Astrocyte (in vitro differentiated cells and primary cell): ENCODE measurements at regions not wholly inside any gene's neighbourhood (a gene's known extent, or its start where the extent isn't known, plus 50 kb on each side); places are given as distances from the start of the nearest gene placed in this dataset.

Source experiments
- DNase-seq: peaks from one replicate; pipeline ENCODE4 v3.0.0-alpha.2; 2010; ENCODE audit warnings: low read depth
- FAIRE-seq: peaks from 2 replicates; lab custom pipeline; 2011; peaks lifted over from hg19 to GRCh38; lab: Jason Lieb, UNC
- H2AFZ ChIP-seq: 2 replicates; pipeline ENCODE4 v1.6.0; 2012; ENCODE audit warnings: low read depth, low read length, inconsistent platforms
- H3K27ac ChIP-seq: 2 replicates; pipeline ENCODE4 v1.5.1; 2011; ENCODE audit warnings: low read depth, low read length, inconsistent platforms
- H3K27me3 ChIP-seq: 2 replicates; pipeline ENCODE4 v1.6.0; 2011; ENCODE audit warnings: low read length, inconsistent platforms; ENCODE audit not compliant: insufficient read depth
- H3K36me3 ChIP-seq: 2 replicates; pipeline ENCODE4 v1.5.1; 2011; ENCODE audit warnings: low read length, inconsistent platforms; ENCODE audit not compliant: insufficient read depth
- H3K4me1 ChIP-seq: 2 replicates; pipeline ENCODE4 v1.5.1; 2011; ENCODE audit warnings: low read length, inconsistent platforms; ENCODE audit not compliant: insufficient read depth
- H3K4me2 ChIP-seq: 2 replicates; pipeline ENCODE4 v1.6.0; 2012; ENCODE audit warnings: low read length, inconsistent platforms
- H3K4me3 ChIP-seq: 2 replicates; pipeline ENCODE4 v1.5.1; 2011; ENCODE audit warnings: low read depth, mild to moderate bottlenecking, low read length, inconsistent platforms; ENCODE audit not compliant: insufficient read depth
- H3K79me2 ChIP-seq: 2 replicates; pipeline ENCODE4 v1.6.0; 2012; ENCODE audit warnings: mild to moderate bottlenecking, low read length, inconsistent platforms; ENCODE audit not compliant: insufficient read depth
- H3K9ac ChIP-seq: 2 replicates; pipeline ENCODE4 v1.6.0; 2012; ENCODE audit warnings: mild to moderate bottlenecking, low read length, inconsistent platforms
- H3K9me3 ChIP-seq: 2 replicates; pipeline ENCODE4 v1.5.1; 2012; ENCODE audit warnings: low read depth, mild to moderate bottlenecking, low read length, inconsistent platforms; ENCODE audit not compliant: insufficient read depth
- H4K20me1 ChIP-seq: 2 replicates; pipeline ENCODE4 v1.6.0; 2012; ENCODE audit warnings: low read length, inconsistent platforms; ENCODE audit not compliant: insufficient read depth
- H3K27ac Mint-ChIP-seq: one replicate; pipeline ENCODE4 v1.8.0; 2021; ENCODE audit warnings: mild to moderate bottlenecking, mixed read lengths; ENCODE audit not compliant: unreplicated experiment
- H3K27me3 Mint-ChIP-seq: one replicate; pipeline ENCODE4 v1.8.0; 2021; ENCODE audit warnings: low read depth, mixed read lengths; ENCODE audit not compliant: unreplicated experiment
- H3K36me3 Mint-ChIP-seq: one replicate; pipeline ENCODE4 v1.8.0; 2021; ENCODE audit warnings: low read depth, mixed read lengths; ENCODE audit not compliant: unreplicated experiment
- H3K4me1 Mint-ChIP-seq: one replicate; pipeline ENCODE4 v1.8.0; 2021; ENCODE audit warnings: low read depth, mixed read lengths; ENCODE audit not compliant: unreplicated experiment
- H3K4me3 Mint-ChIP-seq: one replicate; pipeline ENCODE4 v1.8.0; 2021; ENCODE audit warnings: mild to moderate bottlenecking, moderate library complexity, mixed read lengths; ENCODE audit not compliant: unreplicated experiment
- H3K9me3 Mint-ChIP-seq: one replicate; pipeline ENCODE4 v1.8.0; 2021; ENCODE audit warnings: mild to moderate bottlenecking, mixed read lengths; ENCODE audit not compliant: unreplicated experiment
- CTCF ChIP-seq: IDR thresholded peaks from 2 replicates; pipeline ENCODE4 v1.5.1; 2011; ENCODE audit warnings: low read depth, mild to moderate bottlenecking, inconsistent platforms, low read length, moderate library complexity; ENCODE audit not compliant: insufficient read depth
- EZH2 ChIP-seq: IDR thresholded peaks from 2 replicates; pipeline ENCODE4 v1.6.1; 2012; ENCODE audit warnings: mild to moderate bottlenecking, low read length, inconsistent platforms; ENCODE audit not compliant: insufficient read depth

GRCh38 chrX:33840176-33840575, 291.9 kb downstream of the FAM47A start:
- Histone ChIP-seq H2AFZ (no peak overlapping the region), H3K4me3 (no peak overlapping the region), H3K9me3 (no peaks in the 10 kb centered on the region), H3K9ac (no peak overlapping the region), H4K20me1 (no peaks in the 10 kb centered on the region), H3K36me3 (no peaks in the 10 kb centered on the region), H3K4me2 (no peak overlapping the region), H3K27me3 (no peaks in the 10 kb centered on the region), H3K27ac (no peak overlapping the region), H3K4me1 (no peaks in the 10 kb centered on the region), H3K79me2 (no peaks in the 10 kb centered on the region)
- no peaks in the 10 kb centered on the region for H3K4me1 Mint-ChIP-seq
- no peak for FAIRE-seq
- TF ChIP-seq EZH2 (no peak), CTCF (no peak)
- H3K27me3 Mint-ChIP-seq = no peaks in the 10 kb centered on the region
- H3K36me3 Mint-ChIP-seq = no peaks in the 10 kb centered on the region
- no peaks in the 10 kb centered on the region for H3K9me3 Mint-ChIP-seq
- H3K4me3 Mint-ChIP-seq = no peak overlapping the region
- no peak for DNase-seq
- H3K27ac Mint-ChIP-seq = no peak overlapping the region

- H3K4me1 ChIP-seq = no peaks in the 10 kb centered on the region
- no peak overlapping the region for H3K4me3 ChIP-seq
- no peaks in the 10 kb centered on the region for H3K36me3 ChIP-seq
- peaks cover 2% of the 10 kb centered on the region for H3K4me1 Mint-ChIP-seq
- H3K79me2 ChIP-seq = no peaks in the 10 kb centered on the region
- FAIRE-seq = no peak
- H3K9me3 Mint-ChIP-seq = no peaks in the 10 kb centered on the region
- no peaks in the 10 kb centered on the region for H3K27me3 Mint-ChIP-seq
- no peak overlapping the region for H3K27ac Mint-ChIP-seq
- H3K27ac ChIP-seq = no peak overlapping the region
- no peaks in the 10 kb centered on the region for H3K27me3 ChIP-seq
- H2AFZ ChIP-seq = no peak overlapping the region
- H3K4me2 ChIP-seq = no peak overlapping the region
- no peaks in the 10 kb centered on the region for H4K20me1 ChIP-seq
- H3K4me3 Mint-ChIP-seq = no peak overlapping the region
- DNase-seq = no peak
- H3K36me3 Mint-ChIP-seq = no peaks in the 10 kb centered on the region
- no peak overlapping the region for H3K9ac ChIP-seq
- TF ChIP-seq CTCF (no peak), EZH2 (no peak)
- no peaks in the 10 kb centered on the region for H3K9me3 ChIP-seq
These were observed 300.9 kb downstream of the FAM47A start for GRCh38 chrX:33831211-33831610.

DNA sequence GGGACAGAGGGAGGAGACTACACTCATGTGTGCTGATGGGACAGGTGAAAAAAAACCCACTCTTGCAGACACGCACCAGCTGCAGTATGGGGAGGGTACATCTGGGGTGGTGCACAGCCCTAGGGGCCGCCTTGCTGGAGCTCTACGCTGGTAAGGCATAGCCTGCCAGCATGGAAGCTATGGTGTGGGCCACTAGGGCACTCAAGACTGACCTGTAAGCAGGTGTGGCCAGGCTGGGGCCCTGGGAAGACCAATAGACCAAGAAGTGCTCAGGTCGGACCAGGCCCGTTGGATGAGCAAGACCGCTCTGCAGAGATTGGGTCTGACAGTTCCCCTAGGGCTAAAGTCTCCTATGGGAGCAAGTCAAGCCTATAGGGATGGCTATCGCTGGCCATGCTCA, 314.8 kb downstream of the FAM47A start:
- Histone ChIP-seq H3K4me1 (no peaks in the 10 kb centered on the region), H2AFZ (no peak overlapping the region), H3K79me2 (no peaks in the 10 kb centered on the region), H3K27me3 (no peaks in the 10 kb centered on the region), H3K36me3 (no peaks in the 10 kb centered on the region), H3K27ac (no peak overlapping the region), H3K4me3 (no peak overlapping the region), H4K20me1 (no peaks in the 10 kb centered on the region), H3K4me2 (no peak overlapping the region), H3K9ac (no peak overlapping the region), H3K9me3 (no peaks in the 10 kb centered on the region)
- no peak overlapping the region for H3K27ac Mint-ChIP-seq
- no peaks in the 10 kb centered on the region for H3K9me3 Mint-ChIP-seq
- H3K4me3 Mint-ChIP-seq = no peak overlapping the region
- DNase-seq (no peak), FAIRE-seq (no peak)
- no peaks in the 10 kb centered on the region for H3K27me3 Mint-ChIP-seq
- no peaks in the 10 kb centered on the region for H3K36me3 Mint-ChIP-seq
- TF ChIP-seq CTCF (no peak), EZH2 (no peak)
- no peaks in the 10 kb centered on the region for H3K4me1 Mint-ChIP-seq
